HCT116 (cell line): ENCODE measurements at regions not wholly inside any gene's neighbourhood (a gene's known extent, or its start where the extent isn't known, plus 50 kb on each side); places are given as distances from the start of the nearest gene placed in this dataset.

Experiments
- ATAC-seq: fragments of 200-7000 bp; cut with Tn5 transposase; 2 replicates; pipeline ENCODE4 v1.9.1; 2020; ENCODE audit warnings: mild to moderate bottlenecking, moderate library complexity
- BruUV-seq: library from RNA; stranded (reverse); fragments of 400-500 nt; replicated peaks from 2 replicates; lab custom pipeline; 2021; lab: Mats Ljungman, UMichigan
- CTCF ChIA-PET: fragments of 300-600 bp; sonication (Branson Sonifier 250); formaldehyde crosslinking; loops from one replicate; lab custom pipeline; 2021; ENCODE audit warnings: antibody characterized with exemption; lab: Charles Lee
- POLR2A ChIA-PET: fragments of 300-600, 350-600 bp; sonication (Branson Sonifier 250); formaldehyde crosslinking; loops from one replicate; lab custom pipeline; 2021; ENCODE audit warnings: antibody characterized with exemption; lab: Charles Lee
- RAD21 ChIA-PET, 2 experiments: fragments of 300-600 bp; sonication (Branson Sonifier 250); formaldehyde crosslinking; loops; one replicate each; lab custom pipeline; 2023; ENCODE audit warnings: low total read pairs in 2 of 2; ENCODE audit not compliant: uncharacterized antibody in 2 of 2, unreplicated experiment in 2 of 2, low non-redundant PET in 1 of 2; lab: Charles Lee
- DNase-seq: peaks from one replicate; pipeline ENCODE4 v3.0.0-alpha.2; 2010; ENCODE audit warnings: low read depth, low spot score
- H2AFZ ChIP-seq: fragments of 200-600 bp; shearing (Covaris generic), sonication (generic); 2 replicates; pipeline ENCODE4 v1.6.1; 2017; ENCODE audit warnings: low read depth, mixed run types, mixed read lengths, antibody characterized with exemption, low read length; ENCODE audit not compliant: poor library complexity, severe bottlenecking
- H3K27ac ChIP-seq: 2 replicates; pipeline ENCODE4 v1.5.1; 2012; ENCODE audit warnings: low read depth, low read length
- H3K27me3 ChIP-seq: fragments of 200-600 bp; sonication (generic); 2 replicates; pipeline ENCODE4 v1.6.1; 2016; ENCODE audit warnings: mixed run types, low read length, mixed read lengths; ENCODE audit not compliant: insufficient read depth
- H3K36me3 ChIP-seq, 2 experiments: fragments of 200-500 bp in 1 of 2; fragments of 200-600 bp in 1 of 2; sonication (Bioruptor generic) in 1 of 2; sonication (generic) in 1 of 2; 2 replicates each; pipeline versions ENCODE4 v1.5.1 to v1.6.1; 2014 to 2016; ENCODE audit warnings: low read length in 2 of 2, inconsistent platforms in 1 of 2, mixed read lengths in 1 of 2, mixed run types in 1 of 2; ENCODE audit not compliant: insufficient read depth in 2 of 2, control insufficient read depth in 1 of 2
- H3K4me1 ChIP-seq, 2 experiments: fragments of 200-600 bp in 1 of 2; sonication (generic) in 1 of 2; 2 replicates each; pipeline versions ENCODE4 v1.5.1 to v1.6.1; 2012 to 2017; ENCODE audit warnings: low read length in 2 of 2, inconsistent platforms in 1 of 2, mild to moderate bottlenecking in 1 of 2, mixed read lengths in 1 of 2, mixed run types in 1 of 2, moderate library complexity in 1 of 2; ENCODE audit not compliant: insufficient read depth in 2 of 2, control insufficient read depth in 1 of 2
- H3K4me2 ChIP-seq: fragments of 200-600 bp; sonication (generic); 2 replicates; pipeline ENCODE4 v1.6.1; 2017; ENCODE audit warnings: mixed run types, low read length, mixed read lengths
- H3K4me3 ChIP-seq, 2 experiments: fragments of 200-600 bp in 1 of 2; sonication (generic) in 1 of 2; replicated peaks in 1 of 2; 2 replicates each; pipeline ENCODE4 v1.5.1; 2011 to 2016; ENCODE audit warnings: low read length in 2 of 2, control low read depth in 1 of 2, low read depth in 1 of 2, mild to moderate bottlenecking in 1 of 2, mixed read lengths in 1 of 2, mixed run types in 1 of 2
- H3K79me2 ChIP-seq: fragments of 200-600 bp; sonication (generic); 2 replicates; pipeline ENCODE4 v1.6.1; 2017; ENCODE audit warnings: mild to moderate bottlenecking, mixed run types, low read length, moderate library complexity, mixed read lengths; ENCODE audit not compliant: insufficient read depth
- H3K9ac ChIP-seq: fragments of 200-600 bp; sonication (generic); 2 replicates; pipeline ENCODE4 v1.6.1; 2016; ENCODE audit warnings: low read length, mixed read lengths
- H3K9me2 ChIP-seq: fragments of 200-600 bp; sonication (generic), shearing (Covaris generic); 2 replicates; pipeline ENCODE4 v1.6.1; 2017; ENCODE audit warnings: mixed run types, mild to moderate bottlenecking, moderate library complexity; ENCODE audit not compliant: insufficient read depth
- H3K9me3 ChIP-seq, 2 experiments: fragments of 200-500 bp in 1 of 2; fragments of 200-600 bp in 1 of 2; sonication (Bioruptor generic) in 1 of 2; sonication (generic) in 1 of 2; 2 replicates each; pipeline ENCODE4 v1.6.1; 2014 to 2017; ENCODE audit warnings: low read length in 2 of 2, mixed read lengths in 2 of 2, inconsistent platforms in 1 of 2, low read depth in 1 of 2, mild to moderate bottlenecking in 1 of 2, mixed run types in 1 of 2, moderate library complexity in 1 of 2; ENCODE audit not compliant: control insufficient read depth in 1 of 2, insufficient read depth in 1 of 2
- H4K20me1 ChIP-seq: fragments of 200-600 bp; sonication (generic), shearing (Covaris generic); 2 replicates; pipeline ENCODE4 v1.6.1; 2017; ENCODE audit warnings: mixed run types, mild to moderate bottlenecking, moderate library complexity; ENCODE audit not compliant: insufficient read depth
- CBX3 ChIP-seq: IDR thresholded peaks from 2 replicates; pipeline ENCODE4 v1.6.1; 2012; ENCODE audit warnings: low read depth
- CEBPB ChIP-seq: IDR thresholded peaks from 2 replicates; pipeline ENCODE4 v1.6.1; 2012; ENCODE audit warnings: low read depth
- EZH2phosphoT487 ChIP-seq: fragments of 200-600 bp; IDR thresholded peaks from 2 replicates; pipeline ENCODE4 v1.6.1; 2018; ENCODE audit warnings: antibody characterized with exemption, borderline replicate concordance
- FOSL1 ChIP-seq: IDR thresholded peaks from 2 replicates; pipeline ENCODE4 v1.6.1; 2012; ENCODE audit warnings: low read depth
- JUND ChIP-seq: IDR thresholded peaks from 2 replicates; pipeline ENCODE4 v1.6.1; 2012
- POLR2A ChIP-seq: IDR thresholded peaks from 2 replicates; pipeline ENCODE4 v1.7.0; 2011; ENCODE audit warnings: borderline replicate concordance; ENCODE audit not compliant: insufficient read depth, insufficient read length; ENCODE audit errors: extremely low read depth
- POLR2AphosphoS5 ChIP-seq: IDR thresholded peaks from 2 replicates; pipeline ENCODE4 v1.6.1; 2011; ENCODE audit warnings: mild to moderate bottlenecking, low read depth, low read length, moderate library complexity
- RAD21 ChIP-seq: IDR thresholded peaks from 2 replicates; pipeline ENCODE4 v1.6.1; 2012; ENCODE audit warnings: low read depth, mild to moderate bottlenecking
- SP1 ChIP-seq: IDR thresholded peaks from 2 replicates; pipeline ENCODE4 v1.6.1; 2012; ENCODE audit warnings: low read depth
- SRF ChIP-seq: IDR thresholded peaks from 2 replicates; pipeline ENCODE4 v1.6.1; 2012; ENCODE audit warnings: low read depth
- TCF7L2 ChIP-seq: IDR thresholded peaks from 2 replicates; pipeline ENCODE4 v1.7.0; 2011; ENCODE audit warnings: borderline replicate concordance, inconsistent platforms; ENCODE audit not compliant: insufficient read depth, insufficient read length; ENCODE audit errors: extremely low read depth
- YY1 ChIP-seq: IDR thresholded peaks from 2 replicates; pipeline ENCODE4 v1.6.1; 2011; ENCODE audit warnings: low read length, low read depth, moderate library complexity, mild to moderate bottlenecking; ENCODE audit not compliant: insufficient replicate concordance; ENCODE audit errors: extremely low read depth
- ZNF274 ChIP-seq: fragments of 200-500 bp; sonication (Bioruptor generic); IDR thresholded peaks from 2 replicates; pipeline ENCODE4 v1.6.1; 2014; ENCODE audit warnings: mild to moderate bottlenecking, low read depth, low read length, inconsistent platforms
- intact Hi-C: fragments of 100-400 bp; cut with micrococcal nuclease; formaldehyde crosslinking; loops from 2 replicates; pipeline ENCODE4 v1.10.0; 2022
- TF ChIP-seq, protein P1 (sequence below): IDR thresholded peaks from 2 replicates; pipeline ENCODE4 v1.6.1; 2012
- TF ChIP-seq, protein P2 (sequence below), 3 experiments: fragments of 200-600 bp in 1 of 3; sonication (generic) in 1 of 3; IDR thresholded peaks in 2 of 3; conservative IDR thresholded peaks in 1 of 3; 2 replicates each; pipeline ENCODE4 v1.5.1; 2012 to 2017; ENCODE audit warnings: low read depth in 2 of 3, low read length in 2 of 3, antibody characterized with exemption in 1 of 3, borderline replicate concordance in 1 of 3, control low read depth in 1 of 3, mild to moderate bottlenecking in 1 of 3, mixed read lengths in 1 of 3, mixed run types in 1 of 3, moderate library complexity in 1 of 3; ENCODE audit not compliant: insufficient read depth in 1 of 3

DNA sequence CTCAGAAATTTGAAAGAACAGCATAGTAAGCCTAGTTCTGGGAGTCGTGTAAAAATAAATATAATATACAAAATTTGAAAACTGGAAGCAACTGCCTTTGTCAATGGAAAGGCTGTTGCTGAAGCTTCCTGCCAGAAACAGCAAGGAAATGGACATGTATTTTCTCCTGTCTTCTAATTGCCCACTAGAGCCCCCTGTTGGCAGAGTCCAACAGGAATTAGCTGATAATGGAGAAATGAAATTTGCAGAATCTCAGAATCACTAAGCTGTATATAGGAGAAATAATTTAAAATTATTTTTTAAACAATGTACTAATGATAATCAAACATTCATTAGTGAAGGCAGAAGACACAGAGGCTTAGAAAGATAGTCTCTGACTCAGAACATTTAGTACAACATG is 414.8 kb downstream of the SLC6A15 start:
- no peak overlapping the region for H3K4me3 ChIP-seq
- DNase-seq = peak; percentile 16

GRCh38 chr12:84495711-84496110 is 416.9 kb downstream of the SLC6A15 start:
- Histone ChIP-seq H3K4me2 (no peak overlapping the region), H3K27me3 (no peaks in the 10 kb centered on the region), H3K9ac (no peak overlapping the region), H3K79me2 (no peaks in the 10 kb centered on the region), H2AFZ (no peak overlapping the region)
- TF ChIP-seq, protein P1, sequence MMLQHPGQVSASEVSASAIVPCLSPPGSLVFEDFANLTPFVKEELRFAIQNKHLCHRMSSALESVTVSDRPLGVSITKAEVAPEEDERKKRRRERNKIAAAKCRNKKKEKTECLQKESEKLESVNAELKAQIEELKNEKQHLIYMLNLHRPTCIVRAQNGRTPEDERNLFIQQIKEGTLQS = no peak
- TF ChIP-seq CEBPB (no peak), SRF (no peak), EZH2phosphoT487 (no peak), POLR2AphosphoS5 (no peak), POLR2A (no peak), CBX3 (no peak), JUND (no peak), RAD21 (no peak), FOSL1 (no peak), SP1 (no peak), YY1 (no peak), TCF7L2 (no peak), ZNF274 (no peak)
- TF ChIP-seq, protein P2, sequence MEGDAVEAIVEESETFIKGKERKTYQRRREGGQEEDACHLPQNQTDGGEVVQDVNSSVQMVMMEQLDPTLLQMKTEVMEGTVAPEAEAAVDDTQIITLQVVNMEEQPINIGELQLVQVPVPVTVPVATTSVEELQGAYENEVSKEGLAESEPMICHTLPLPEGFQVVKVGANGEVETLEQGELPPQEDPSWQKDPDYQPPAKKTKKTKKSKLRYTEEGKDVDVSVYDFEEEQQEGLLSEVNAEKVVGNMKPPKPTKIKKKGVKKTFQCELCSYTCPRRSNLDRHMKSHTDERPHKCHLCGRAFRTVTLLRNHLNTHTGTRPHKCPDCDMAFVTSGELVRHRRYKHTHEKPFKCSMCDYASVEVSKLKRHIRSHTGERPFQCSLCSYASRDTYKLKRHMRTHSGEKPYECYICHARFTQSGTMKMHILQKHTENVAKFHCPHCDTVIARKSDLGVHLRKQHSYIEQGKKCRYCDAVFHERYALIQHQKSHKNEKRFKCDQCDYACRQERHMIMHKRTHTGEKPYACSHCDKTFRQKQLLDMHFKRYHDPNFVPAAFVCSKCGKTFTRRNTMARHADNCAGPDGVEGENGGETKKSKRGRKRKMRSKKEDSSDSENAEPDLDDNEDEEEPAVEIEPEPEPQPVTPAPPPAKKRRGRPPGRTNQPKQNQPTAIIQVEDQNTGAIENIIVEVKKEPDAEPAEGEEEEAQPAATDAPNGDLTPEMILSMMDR (IDR thresholded peaks at IDR 0.05 in 2 of 3, conservative IDR thresholded peaks at IDR 0.05 in 1 of 3; ENCODE audit: borderline replicate concordance in 1 of 3, insufficient read depth in 1 of 3, low read depth in 2 of 3, low read length in 2 of 3) = no peak
- TF ChIP-seq, all 23 proteins: peak for 0
- no peaks in the 10 kb centered on the region for H3K4me1 ChIP-seq
- no peaks in the 10 kb centered on the region for H3K9me2 ChIP-seq
- H3K36me3 ChIP-seq = no peaks in the 10 kb centered on the region
- H3K4me3 ChIP-seq = no peak overlapping the region
- no peak for DNase-seq
- BruUV-seq = no TSS peak
- ChIA-PET POLR2A (no interaction called here), RAD21 (no interaction called here), CTCF (no interaction called here)
- H4K20me1 ChIP-seq = no peaks in the 10 kb centered on the region
- intact Hi-C loops = no loop called here
- ATAC-seq = no peak
- H3K9me3 ChIP-seq = no peaks in the 10 kb centered on the region
- no peak overlapping the region for H3K27ac ChIP-seq

More for the DNA sequence above, 414.8 kb downstream of the SLC6A15 start:
- Histone ChIP-seq H3K27me3 (no peaks in the 10 kb centered on the region), H3K4me1 (peaks cover 0 to 12% of the 10 kb centered on the region in 2 experiments; a peak in 2 of 4 replicates), H3K36me3 (no peaks in the 10 kb centered on the region), H3K79me2 (no peaks in the 10 kb centered on the region), H3K27ac (no peak overlapping the region), H3K9ac (no peak overlapping the region), H3K4me2 (no peak overlapping the region), H4K20me1 (no peaks in the 10 kb centered on the region), H2AFZ (peak overlapping the region; percentile 57), H3K9me3 (no peaks in the 10 kb centered on the region), H3K9me2 (no peaks in the 10 kb centered on the region)
- intact Hi-C loops = no loop called here
- ATAC-seq = peak; percentile 54
- CTCF ChIA-PET = interaction anchor here (0.8 to 2.0 kb wide), 9 partner anchors 9 to 1812 kb away, joined by 3 to 12 read pairs (median 3); partner anchors contain the start of gene TMTC2
- BruUV-seq = no TSS peak
- POLR2A ChIA-PET = no interaction called here
- no peak for TF ChIP-seq JUND
- TF ChIP-seq, protein P2 (IDR thresholded peaks at IDR 0.05 in 2 of 3, conservative IDR thresholded peaks at IDR 0.05 in 1 of 3; ENCODE audit: borderline replicate concordance in 1 of 3, insufficient read depth in 1 of 3, low read depth in 2 of 3, low read length in 2 of 3) = peak; percentile 32 to 58 (median 49); a peak in 5 of 6 replicates
- peak; percentile 42; the same call in 1 of the 2 replicates for TF ChIP-seq RAD21
- RAD21 ChIA-PET = no interaction called here
